NCI-H1092 treated with DMSO at 0.1 percent for 48 hours (cell line): ENCODE measurements at regions not wholly inside any gene's neighbourhood (a gene's known extent, or its start where the extent isn't known, plus 50 kb on each side); places are given as distances from the start of the nearest gene placed in this dataset.

ENCODE experiments used
- DNase-seq: peaks from one replicate; lab custom pipeline; 2025; lab: John Stamatoyannopoulos, UW

GRCh38 chr11:92276773-92277172 lies 52.2 kb downstream of the FAT3 start:
- no peak for DNase-seq

GRCh38 chr11:92277871-92278270 lies 53.3 kb downstream of the FAT3 start:
- DNase-seq: no peak

GRCh38 chr11:92278791-92279433 lies 54.3 kb downstream of the FAT3 start:
- no peak for DNase-seq

GRCh38 chr11:92284107-92284506 lies 59.5 kb downstream of the FAT3 start:
- DNase-seq: no peak

DNA sequence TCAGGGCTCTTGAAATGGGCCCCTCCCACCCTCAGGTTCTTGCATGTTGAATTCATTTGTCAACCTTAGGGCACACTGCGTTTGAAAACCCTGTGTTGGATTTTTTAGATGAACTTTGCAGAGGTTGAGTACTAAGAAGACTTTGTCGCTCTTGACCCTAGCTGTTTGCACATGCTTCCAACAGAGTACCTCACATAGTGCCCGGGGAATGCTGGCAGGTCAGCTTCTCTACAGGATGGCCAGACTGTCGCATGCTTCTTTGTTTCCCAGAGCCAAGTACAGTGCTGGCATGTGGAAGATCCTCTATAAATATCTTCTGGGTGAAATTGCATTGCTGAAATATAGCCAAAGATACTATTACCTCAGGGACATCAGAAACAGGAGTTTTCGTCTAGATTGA lies 59.9 kb downstream of the FAT3 start:
- no peak for DNase-seq

DNA sequence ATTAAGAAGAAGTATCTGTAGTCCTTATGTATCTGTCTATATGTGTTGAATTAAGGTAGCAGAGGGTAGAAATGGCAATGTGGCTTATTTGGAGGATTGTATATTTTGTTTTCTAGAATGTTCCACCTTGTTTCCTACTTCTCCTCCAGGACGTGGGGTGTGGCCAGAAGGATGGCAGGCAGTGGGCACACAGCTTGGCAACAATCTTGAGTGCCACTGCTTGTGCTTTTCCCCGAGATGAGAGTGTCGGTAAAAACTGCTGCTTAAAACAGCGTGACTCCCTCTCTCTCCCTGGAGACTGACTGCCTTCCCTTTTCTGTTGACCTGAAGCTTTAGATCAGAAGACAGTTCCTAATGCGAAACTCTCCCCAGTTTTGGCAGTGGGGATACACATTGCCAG lies 61.2 kb downstream of the FAT3 start:
- no peak for DNase-seq

- DNase-seq: no peak
Measured at GRCh38 chr11:92286709-92287108, 62.1 kb downstream of the FAT3 start.

GRCh38 chr11:92295175-92296137 lies 70.8 kb downstream of the FAT3 start:
- DNase-seq: no peak

GRCh38 chr11:92296138-92296515 lies 71.5 kb downstream of the FAT3 start:
- no peak for DNase-seq

GRCh38 chr11:92297567-92298553 lies 73.2 kb downstream of the FAT3 start:
- DNase-seq: no peak

GRCh38 chr11:92300876-92301275 lies 76.3 kb downstream of the FAT3 start:
- DNase-seq: no peak

GRCh38 chr11:92302770-92303169 lies 78.2 kb downstream of the FAT3 start:
- DNase-seq: no peak

DNA sequence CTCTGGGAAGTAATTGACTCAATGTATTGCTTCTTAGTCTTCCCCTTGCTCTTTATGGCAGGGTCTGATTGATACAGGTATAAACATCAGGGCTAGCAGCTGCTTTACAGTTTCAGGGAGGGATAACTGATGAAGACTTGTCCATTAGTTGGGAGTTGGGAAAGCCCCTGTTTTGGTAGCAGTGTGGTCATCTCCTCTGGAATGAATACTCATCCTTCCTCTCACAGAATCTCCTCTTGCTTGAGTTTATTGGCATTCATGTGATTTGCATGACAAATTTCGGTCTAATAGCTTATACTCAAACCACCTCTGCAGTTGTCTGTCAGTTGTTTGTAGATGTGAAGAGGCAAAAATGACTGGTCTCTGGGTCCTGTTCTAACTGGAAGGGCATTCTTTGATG lies 79.7 kb downstream of the FAT3 start:
- no peak for DNase-seq

DNA sequence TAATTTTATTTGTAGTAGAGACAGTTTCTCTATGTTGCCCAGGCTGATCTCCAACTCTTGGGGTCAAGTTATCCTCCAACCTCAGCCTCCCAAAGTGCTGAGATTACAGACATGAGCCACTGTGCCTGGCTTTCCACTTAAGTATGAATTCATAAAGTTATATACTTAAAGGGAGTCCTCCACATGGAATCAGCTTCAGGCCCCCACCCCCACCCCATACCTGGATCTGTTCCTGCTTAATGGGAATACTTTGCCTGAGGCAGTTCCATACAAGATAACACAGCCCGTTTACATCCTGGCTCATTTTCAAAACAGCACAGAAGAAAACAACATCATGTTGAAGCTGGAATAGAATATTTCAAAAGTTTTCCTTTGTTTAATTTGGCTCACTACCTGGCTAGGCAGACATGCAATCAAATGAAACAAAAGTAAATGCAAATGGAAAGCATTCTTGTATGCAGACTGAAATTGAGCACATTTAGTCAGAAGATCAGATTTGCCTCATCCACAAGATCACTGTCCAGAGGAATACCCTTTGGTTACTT lies 82.4 kb downstream of the FAT3 start:
- DNase-seq: no peak

DNA sequence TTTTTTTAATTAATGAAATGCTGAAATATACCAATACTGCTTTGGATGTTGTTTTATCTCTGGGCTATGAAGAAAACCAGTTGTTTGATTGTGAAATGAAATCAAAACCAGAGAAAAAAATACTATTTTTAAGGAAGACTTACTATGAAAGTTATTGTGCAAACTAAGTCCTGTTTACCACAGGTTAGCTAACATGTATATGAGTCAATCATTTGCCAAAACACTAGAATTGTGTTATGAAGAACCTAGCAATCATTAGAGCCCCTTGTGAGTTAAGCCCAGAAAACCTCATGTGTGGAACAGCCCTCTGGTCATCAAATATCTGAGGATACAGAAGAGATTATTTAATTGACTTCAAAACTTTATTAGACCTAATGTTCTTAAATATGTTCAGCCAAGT lies 83.7 kb downstream of the FAT3 start:
- DNase-seq: no peak

DNA sequence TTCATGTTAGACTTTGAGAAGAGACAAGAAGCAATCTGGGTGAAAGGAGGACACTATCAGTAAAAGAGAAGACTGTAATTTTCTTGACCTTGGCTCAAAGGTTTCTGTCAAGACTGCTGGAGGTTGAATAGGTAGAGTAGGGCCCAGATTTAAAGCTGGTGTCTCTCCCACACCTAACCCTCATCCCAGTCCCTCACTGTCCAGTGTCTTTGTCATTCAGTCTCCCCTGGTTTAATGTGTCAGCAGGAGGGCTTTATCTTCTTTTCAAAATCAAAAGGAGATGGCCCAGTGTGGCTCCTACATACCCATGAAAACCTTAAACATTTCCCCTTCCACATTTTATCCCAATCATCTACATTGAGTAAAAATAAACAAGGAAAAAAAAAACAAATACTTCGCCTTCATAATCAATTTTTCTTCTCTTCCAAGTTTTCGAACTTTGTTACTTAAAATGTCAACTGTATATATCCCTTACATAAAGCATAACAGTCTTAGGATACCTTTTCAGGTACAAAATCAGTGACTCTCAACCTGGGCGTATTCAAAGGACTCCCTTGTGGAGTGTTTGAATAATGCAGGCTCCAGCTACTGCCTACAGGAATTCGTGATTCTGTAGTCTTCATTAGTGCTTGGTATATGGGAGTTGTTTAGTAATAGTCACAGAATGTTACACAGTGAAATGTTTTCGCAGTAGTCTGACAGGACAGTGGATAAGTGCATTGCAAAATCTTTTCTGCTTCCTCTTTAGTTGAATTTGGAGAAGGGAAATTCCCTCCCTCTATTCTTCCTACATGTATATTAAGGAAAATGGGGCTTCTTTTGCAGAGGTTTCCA lies 87.2 kb downstream of the FAT3 start:
- DNase-seq: no peak

- no peak for DNase-seq
Measured at GRCh38 chr11:92313784-92314183, 89.2 kb downstream of the FAT3 start.

DNA sequence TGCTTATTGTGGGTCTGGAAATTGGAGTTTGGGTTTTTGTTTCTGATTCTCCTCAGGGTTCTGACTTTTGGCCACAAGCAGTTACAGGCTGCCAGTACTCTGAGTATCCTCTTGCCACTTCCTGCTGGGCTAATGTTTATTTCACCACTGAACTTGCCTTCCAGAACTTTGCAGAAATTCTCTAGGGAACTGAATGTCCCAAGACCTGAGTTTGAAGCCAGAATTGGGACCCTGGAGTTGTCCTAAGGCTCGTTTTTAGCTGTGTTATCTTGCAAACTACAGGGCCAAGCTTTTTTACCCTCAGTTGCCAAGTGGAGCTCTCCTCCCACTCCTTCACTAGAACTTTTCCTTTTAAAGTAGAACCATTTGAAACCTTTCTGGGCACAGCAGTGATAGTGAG lies 89.9 kb downstream of the FAT3 start:
- no peak for DNase-seq

GRCh38 chr11:92316106-92316809 lies 91.6 kb downstream of the FAT3 start:
- no peak for DNase-seq

GRCh38 chr11:92317222-92317621 lies 92.6 kb downstream of the FAT3 start:
- no peak for DNase-seq
